ENCODE measurements at regions not wholly inside any gene's neighbourhood (a gene's known extent, or its start where the extent isn't known, plus 50 kb on each side); places are given as distances from the start of the nearest gene placed in this dataset.

- TF ChIP-seq, protein P1, sequence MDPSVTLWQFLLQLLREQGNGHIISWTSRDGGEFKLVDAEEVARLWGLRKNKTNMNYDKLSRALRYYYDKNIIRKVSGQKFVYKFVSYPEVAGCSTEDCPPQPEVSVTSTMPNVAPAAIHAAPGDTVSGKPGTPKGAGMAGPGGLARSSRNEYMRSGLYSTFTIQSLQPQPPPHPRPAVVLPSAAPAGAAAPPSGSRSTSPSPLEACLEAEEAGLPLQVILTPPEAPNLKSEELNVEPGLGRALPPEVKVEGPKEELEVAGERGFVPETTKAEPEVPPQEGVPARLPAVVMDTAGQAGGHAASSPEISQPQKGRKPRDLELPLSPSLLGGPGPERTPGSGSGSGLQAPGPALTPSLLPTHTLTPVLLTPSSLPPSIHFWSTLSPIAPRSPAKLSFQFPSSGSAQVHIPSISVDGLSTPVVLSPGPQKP (IDR thresholded peaks at IDR 0.05; ENCODE audit: borderline replicate concordance, low read depth, low read length), result no peak
- no peak for TF ChIP-seq CTCF (conservative IDR thresholded peaks at IDR 0.05; ENCODE audit: low read depth, low read length)
- TF ChIP-seq POLR2A (IDR thresholded peaks at IDR 0.05; ENCODE audit: low read depth, low read length), result no peak
- no peak for TF ChIP-seq SMC3 (IDR thresholded peaks at IDR 0.05; ENCODE audit: low read depth, low read length)
- TF ChIP-seq MAZ (IDR thresholded peaks at IDR 0.05; ENCODE audit: borderline replicate concordance, low read depth, low read length), result no peak
- no peak for TF ChIP-seq USF2 (IDR thresholded peaks at IDR 0.05; ENCODE audit: low read depth, low read length)
- TF ChIP-seq RCOR1 (IDR thresholded peaks at IDR 0.05; ENCODE audit: insufficient replicate concordance, low read length), result no peak
- no peak for TF ChIP-seq MXI1 (IDR thresholded peaks at IDR 0.05; ENCODE audit: borderline replicate concordance, low read depth, low read length)
- no peak for TF ChIP-seq BHLHE40 (IDR thresholded peaks at IDR 0.05; ENCODE audit: low read depth, low read length)
- no peak for TF ChIP-seq RAD21 (IDR thresholded peaks at IDR 0.05; ENCODE audit: low read length)
- TF ChIP-seq CEBPB (IDR thresholded peaks at IDR 0.05; ENCODE audit: low read depth, low read length), result no peak
These were observed 468.7 kb downstream of the ADGRL2 start for GRCh38 chr1:82269431-82269830.
